ENCODE measurements at regions not wholly inside any gene's neighbourhood (a gene's known extent, or its start where the extent isn't known, plus 50 kb on each side); places are given as distances from the start of the nearest gene placed in this dataset.

DNA sequence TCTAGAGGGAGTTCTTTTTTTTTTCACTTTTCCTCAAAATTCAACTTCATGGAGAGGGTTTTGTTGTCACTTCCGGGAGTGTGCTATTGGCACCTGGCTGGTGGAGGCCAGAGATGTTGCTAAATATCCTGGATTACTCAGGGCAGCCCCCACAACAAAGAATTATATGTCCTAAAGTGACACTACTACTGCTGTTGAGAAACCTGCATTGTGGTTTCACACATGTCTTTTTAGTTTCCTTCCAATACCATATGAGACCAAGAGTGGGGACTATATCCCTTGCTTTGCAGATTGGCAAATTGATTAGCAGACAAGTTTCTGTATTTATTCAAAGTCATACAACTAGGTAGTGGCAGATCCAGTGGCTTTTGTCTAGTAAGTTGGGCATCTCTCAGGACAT lies 826.8 kb downstream of the TRIB2 start:
- no peaks in the 10 kb centered on the region for H3K4me1 ChIP-seq
- no peaks in the 10 kb centered on the region for H3K27me3 ChIP-seq (ENCODE audit: low read depth)
- H3K27ac ChIP-seq (replicated peaks), result no peak overlapping the region
- H3K9me3 ChIP-seq (replicated peaks), result no peaks in the 10 kb centered on the region
- TF ChIP-seq CTCF (IDR thresholded peaks at IDR 0.05; ENCODE audit: borderline replicate concordance), result no peak
- no peak for DNase-seq
- intact Hi-C loops (cut with micrococcal nuclease), result no loop called here
- no peaks in the 10 kb centered on the region for H3K36me3 ChIP-seq
- H3K4me3 ChIP-seq, result no peak overlapping the region

GRCh38 chr2:13545320-13545719 lies 828.6 kb downstream of the TRIB2 start:
- intact Hi-C loops (cut with micrococcal nuclease), result no loop called here
- TF ChIP-seq CTCF (IDR thresholded peaks at IDR 0.05; ENCODE audit: borderline replicate concordance), result no peak
- no peaks in the 10 kb centered on the region for H3K9me3 ChIP-seq (replicated peaks)
- H3K4me3 ChIP-seq, result no peak overlapping the region
- H3K27me3 ChIP-seq (ENCODE audit: low read depth), result no peaks in the 10 kb centered on the region
- no peaks in the 10 kb centered on the region for H3K36me3 ChIP-seq
- DNase-seq, result no peak
- H3K27ac ChIP-seq (replicated peaks), result no peak overlapping the region
- no peaks in the 10 kb centered on the region for H3K4me1 ChIP-seq

DNA sequence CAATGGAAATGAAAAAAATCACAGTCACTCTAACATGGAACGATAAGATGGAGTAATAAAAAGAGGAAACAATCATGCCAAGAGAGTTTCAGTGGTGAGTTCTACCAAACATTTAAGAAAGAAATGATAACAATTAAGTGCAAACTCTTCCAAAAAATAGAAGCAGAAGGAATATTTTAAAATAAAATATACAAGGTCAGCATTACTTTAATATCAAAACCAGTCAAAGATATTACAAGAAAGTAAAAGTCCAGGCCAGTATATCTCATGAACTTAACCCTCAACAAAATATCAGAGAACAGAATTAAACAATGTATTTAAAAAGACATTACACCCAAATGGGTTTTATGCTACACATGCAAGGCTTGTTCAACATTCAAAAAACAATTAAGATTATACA lies 829.4 kb downstream of the TRIB2 start:
- Histone ChIP-seq H3K27me3 (ENCODE audit: low read depth) (no peaks in the 10 kb centered on the region), H3K4me3 (no peak overlapping the region), H3K9me3 (replicated peaks) (no peaks in the 10 kb centered on the region), H3K27ac (replicated peaks) (no peak overlapping the region), H3K36me3 (no peaks in the 10 kb centered on the region), H3K4me1 (no peaks in the 10 kb centered on the region)
- intact Hi-C loops (cut with micrococcal nuclease), result no loop called here
- TF ChIP-seq CTCF (IDR thresholded peaks at IDR 0.05; ENCODE audit: borderline replicate concordance), result no peak
- no peak for DNase-seq

GRCh38 chr2:13550285-13551231 lies 833.8 kb downstream of the TRIB2 start:
- Histone ChIP-seq H3K4me3 (no peak overlapping the region), H3K27ac (replicated peaks) (no peak overlapping the region), H3K9me3 (replicated peaks) (no peaks in the 10 kb centered on the region), H3K27me3 (ENCODE audit: low read depth) (no peaks in the 10 kb centered on the region), H3K4me1 (no peaks in the 10 kb centered on the region), H3K36me3 (no peaks in the 10 kb centered on the region)
- DNase-seq, result no peak
- intact Hi-C loops (cut with micrococcal nuclease), result no loop called here
- TF ChIP-seq CTCF (IDR thresholded peaks at IDR 0.05; ENCODE audit: borderline replicate concordance), result no peak

GRCh38 chr2:13558368-13558767 lies 841.6 kb downstream of the TRIB2 start:
- intact Hi-C loops (cut with micrococcal nuclease), result no loop called here
- DNase-seq, result no peak
- H3K27ac ChIP-seq (replicated peaks), result no peak overlapping the region
- H3K4me3 ChIP-seq, result no peak overlapping the region
- peaks cover 9% of the 10 kb centered on the region for H3K9me3 ChIP-seq (replicated peaks)
- TF ChIP-seq CTCF (IDR thresholded peaks at IDR 0.05; ENCODE audit: borderline replicate concordance), result no peak
- no peaks in the 10 kb centered on the region for H3K36me3 ChIP-seq
- H3K4me1 ChIP-seq, result no peaks in the 10 kb centered on the region
- no peaks in the 10 kb centered on the region for H3K27me3 ChIP-seq (ENCODE audit: low read depth)

Data from left ventricle myocardium inferior (tissue), 1 donor.